HEK293 (cell line): ENCODE measurements at regions not wholly inside any gene's neighbourhood (a gene's known extent, or its start where the extent isn't known, plus 50 kb on each side); places are given as distances from the start of the nearest gene placed in this dataset.

Source experiments
- CTCF ChIA-PET: fragments of 350-600 bp; formaldehyde crosslinking; extraction: SDS; loops from one replicate; lab custom pipeline; 2021; ENCODE audit warnings: antibody characterized with exemption; lab: Yijun Ruan, JAX
- POLR2A ChIA-PET: fragments of 300-600 bp; formaldehyde crosslinking; extraction: SDS; loops from one replicate; lab custom pipeline; 2020; ENCODE audit warnings: antibody characterized with exemption, inconsistent platforms; lab: Yijun Ruan, JAX
- H3K27ac ChIP-seq: fragments of 200-500 bp; sonication (Bioruptor generic); 2 replicates; pipeline ENCODE4 v1.5.1; 2014; ENCODE audit warnings: low read depth, low read length, control low read depth, inconsistent platforms; ENCODE audit errors: extremely low read depth
- H3K36me3 ChIP-seq, 2 experiments: fragments of 200-500 bp in 1 of 2; sonication (Bioruptor generic) in 1 of 2; 1 replicate in 1 of 2; 2 replicates in 1 of 2; pipeline ENCODE4 v1.5.1; 2014 to 2017; ENCODE audit warnings: inconsistent platforms in 2 of 2, low read length in 2 of 2; ENCODE audit not compliant: control insufficient read depth in 2 of 2, insufficient read depth in 1 of 2
- H3K4me1 ChIP-seq: fragments of 200-500 bp; sonication (Bioruptor generic); 2 replicates; pipeline ENCODE4 v1.5.1; 2014; ENCODE audit warnings: mild to moderate bottlenecking, low read length, inconsistent platforms; ENCODE audit not compliant: control insufficient read depth, insufficient read depth
- H3K4me3 ChIP-seq: 2 replicates; pipeline ENCODE4 v1.5.1; 2011; ENCODE audit warnings: low read depth, mild to moderate bottlenecking, control low read depth, low read length, moderate library complexity
- H3K9me3 ChIP-seq: fragments of 200-500 bp; sonication (Bioruptor generic); 2 replicates; pipeline ENCODE4 v1.5.1; 2014; ENCODE audit warnings: low read depth, low read length, inconsistent platforms; ENCODE audit not compliant: control insufficient read depth, insufficient read depth
- OSR2 ChIP-seq: fragments of 450-650 bp; formaldehyde crosslinking; IDR thresholded peaks from 2 replicates; pipeline ENCODE4 v1.5.1; 2016; ENCODE audit warnings: missing biosample characterization, missing genetic modification characterization
- SP7 ChIP-seq: fragments of 450-650 bp; formaldehyde crosslinking; IDR thresholded peaks from 2 replicates; pipeline ENCODE4 v1.5.1; 2016; ENCODE audit warnings: missing biosample characterization, missing genetic modification characterization
- TCF7L2 ChIP-seq: IDR thresholded peaks from 2 replicates; pipeline ENCODE4 v1.6.1; 2011; ENCODE audit warnings: low read depth, mild to moderate bottlenecking, inconsistent platforms, low read length, moderate library complexity, borderline replicate concordance
- ZFP69B ChIP-seq: fragments of 450-650 bp; formaldehyde crosslinking; IDR thresholded peaks from 2 replicates; pipeline ENCODE4 v1.5.1; 2016; ENCODE audit warnings: missing biosample characterization, missing genetic modification characterization
- ZNF10 ChIP-seq: fragments of 450-650 bp; formaldehyde crosslinking; IDR thresholded peaks from 2 replicates; pipeline ENCODE4 v1.5.1; 2017; ENCODE audit warnings: missing biosample characterization, missing genetic modification characterization
- ZNF155 ChIP-seq: fragments of 450-650 bp; formaldehyde crosslinking; IDR thresholded peaks from 2 replicates; pipeline ENCODE4 v1.5.1; 2016; ENCODE audit warnings: missing biosample characterization, missing genetic modification characterization
- ZNF175 ChIP-seq: fragments of 450-650 bp; formaldehyde crosslinking; IDR thresholded peaks from 2 replicates; pipeline ENCODE4 v1.5.1; 2016; ENCODE audit warnings: missing biosample characterization, missing genetic modification characterization
- ZNF223 ChIP-seq: fragments of 450-650 bp; formaldehyde crosslinking; IDR thresholded peaks from 2 replicates; pipeline ENCODE4 v1.5.1; 2016; ENCODE audit warnings: missing biosample characterization, missing genetic modification characterization
- ZNF248 ChIP-seq: fragments of 450-650 bp; formaldehyde crosslinking; IDR thresholded peaks from 2 replicates; pipeline ENCODE4 v1.5.1; 2017; ENCODE audit warnings: missing biosample characterization, missing genetic modification characterization
- ZNF335 ChIP-seq: fragments of 450-650 bp; formaldehyde crosslinking; conservative IDR thresholded peaks from 2 replicates; pipeline ENCODE4 v1.5.1; 2016; ENCODE audit warnings: missing biosample characterization, missing genetic modification characterization
- ZNF362 ChIP-seq: fragments of 450-650 bp; formaldehyde crosslinking; IDR thresholded peaks from 2 replicates; pipeline ENCODE4 v1.5.1; 2016; ENCODE audit warnings: missing biosample characterization, missing genetic modification characterization
- ZNF394 ChIP-seq: fragments of 450-650 bp; formaldehyde crosslinking; IDR thresholded peaks from 2 replicates; pipeline ENCODE4 v1.5.1; 2016; ENCODE audit warnings: missing biosample characterization, missing genetic modification characterization, mild to moderate bottlenecking, moderate library complexity, borderline replicate concordance
- ZNF398 ChIP-seq: fragments of 450-650 bp; formaldehyde crosslinking; IDR thresholded peaks from 2 replicates; pipeline ENCODE4 v1.5.1; 2017; ENCODE audit warnings: missing biosample characterization, missing genetic modification characterization
- ZNF404 ChIP-seq: fragments of 450-650 bp; formaldehyde crosslinking; IDR thresholded peaks from 2 replicates; pipeline ENCODE4 v1.5.1; 2017; ENCODE audit warnings: missing biosample characterization, missing genetic modification characterization
- ZNF449 ChIP-seq: fragments of 450-650 bp; formaldehyde crosslinking; IDR thresholded peaks from 2 replicates; pipeline ENCODE4 v1.5.1; 2017; ENCODE audit warnings: missing biosample characterization, mild to moderate bottlenecking, missing genetic modification characterization, moderate library complexity
- ZNF561 ChIP-seq: fragments of 450-650 bp; IDR thresholded peaks from 2 replicates; pipeline ENCODE4 v1.5.1; 2018; ENCODE audit warnings: missing biosample characterization, missing genetic modification characterization, borderline replicate concordance
- ZNF596 ChIP-seq: fragments of 450-650 bp; IDR thresholded peaks from 2 replicates; pipeline ENCODE4 v1.5.0; 2018; ENCODE audit warnings: missing biosample characterization, mild to moderate bottlenecking, missing genetic modification characterization, moderate library complexity
- ZNF600 ChIP-seq: fragments of 450-650 bp; formaldehyde crosslinking; IDR thresholded peaks from 2 replicates; pipeline ENCODE4 v1.5.1; 2016; ENCODE audit warnings: missing biosample characterization, missing genetic modification characterization
- ZNF624 ChIP-seq: fragments of 450-650 bp; formaldehyde crosslinking; IDR thresholded peaks from 2 replicates; pipeline ENCODE4 v1.5.1; 2017; ENCODE audit warnings: missing biosample characterization, missing genetic modification characterization
- ZNF660 ChIP-seq: fragments of 450-650 bp; IDR thresholded peaks from 2 replicates; pipeline ENCODE4 v1.5.1; 2018; ENCODE audit warnings: missing biosample characterization, mild to moderate bottlenecking, missing genetic modification characterization
- ZNF664 ChIP-seq: fragments of 450-650 bp; formaldehyde crosslinking; IDR thresholded peaks from 2 replicates; pipeline ENCODE4 v1.5.1; 2016; ENCODE audit warnings: missing biosample characterization, missing genetic modification characterization
- ZNF692 ChIP-seq: fragments of 450-650 bp; formaldehyde crosslinking; IDR thresholded peaks from 2 replicates; pipeline ENCODE4 v1.5.1; 2016; ENCODE audit warnings: missing biosample characterization, missing genetic modification characterization
- ZNF830 ChIP-seq: fragments of 450-650 bp; IDR thresholded peaks from 2 replicates; pipeline ENCODE4 v1.5.0; 2018; ENCODE audit warnings: missing biosample characterization, missing genetic modification characterization, low read depth, mild to moderate bottlenecking, moderate library complexity
- TF ChIP-seq, protein P1 (sequence below): fragments of 450-650 bp; formaldehyde crosslinking; IDR thresholded peaks from 2 replicates; pipeline ENCODE4 v1.5.1; 2016; ENCODE audit warnings: missing biosample characterization, missing genetic modification characterization, borderline replicate concordance
- TF ChIP-seq, protein P2 (sequence below): fragments of 450-650 bp; IDR thresholded peaks from 2 replicates; pipeline ENCODE4 v1.5.1; 2018; ENCODE audit warnings: missing biosample characterization, mild to moderate bottlenecking, missing genetic modification characterization
- TF ChIP-seq, protein P3 (sequence below): fragments of 450-650 bp; formaldehyde crosslinking; IDR thresholded peaks from 2 replicates; pipeline ENCODE4 v1.5.1; 2016; ENCODE audit warnings: missing biosample characterization, missing genetic modification characterization

DNA sequence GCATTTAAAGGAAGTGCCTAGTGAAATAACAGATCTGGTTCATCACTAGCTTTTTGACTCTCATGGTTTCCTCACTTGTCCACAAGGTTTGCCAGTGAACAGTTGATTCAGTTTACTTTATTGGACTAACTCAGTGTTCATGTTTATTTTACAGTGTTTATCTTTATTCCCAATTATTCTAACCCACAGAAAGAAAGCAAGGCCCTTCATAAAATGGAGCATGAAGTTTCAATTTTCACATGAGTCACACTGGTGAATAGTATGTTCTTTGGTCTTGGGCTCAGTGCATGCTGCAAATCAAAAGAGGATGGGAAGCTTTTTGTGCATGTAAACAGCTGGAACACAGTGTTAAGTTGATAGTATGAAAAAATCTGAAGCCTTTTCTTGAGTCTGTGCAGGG lies 217.6 kb upstream of the HDDC2 start:
- POLR2A ChIA-PET, result no interaction called here
- Histone ChIP-seq H3K36me3 (no peaks in the 10 kb centered on the region), H3K27ac (no peak overlapping the region), H3K9me3 (peaks cover 2% of the 10 kb centered on the region), H3K4me3 (no peak overlapping the region), H3K4me1 (peaks cover 14% of the 10 kb centered on the region)
- CTCF ChIA-PET, result interaction anchor here (0.6 kb wide), 1 partner anchor 196 kb away, joined by 3 read pairs; no protein-coding TSS in a partner anchor
- TF ChIP-seq TCF7L2, result no peak
- no peak for TF ChIP-seq ZNF362 (tag by site-specific recombination)
- TF ChIP-seq ZNF561 (tag by site-specific recombination), result no peak
- TF ChIP-seq, protein P1, sequence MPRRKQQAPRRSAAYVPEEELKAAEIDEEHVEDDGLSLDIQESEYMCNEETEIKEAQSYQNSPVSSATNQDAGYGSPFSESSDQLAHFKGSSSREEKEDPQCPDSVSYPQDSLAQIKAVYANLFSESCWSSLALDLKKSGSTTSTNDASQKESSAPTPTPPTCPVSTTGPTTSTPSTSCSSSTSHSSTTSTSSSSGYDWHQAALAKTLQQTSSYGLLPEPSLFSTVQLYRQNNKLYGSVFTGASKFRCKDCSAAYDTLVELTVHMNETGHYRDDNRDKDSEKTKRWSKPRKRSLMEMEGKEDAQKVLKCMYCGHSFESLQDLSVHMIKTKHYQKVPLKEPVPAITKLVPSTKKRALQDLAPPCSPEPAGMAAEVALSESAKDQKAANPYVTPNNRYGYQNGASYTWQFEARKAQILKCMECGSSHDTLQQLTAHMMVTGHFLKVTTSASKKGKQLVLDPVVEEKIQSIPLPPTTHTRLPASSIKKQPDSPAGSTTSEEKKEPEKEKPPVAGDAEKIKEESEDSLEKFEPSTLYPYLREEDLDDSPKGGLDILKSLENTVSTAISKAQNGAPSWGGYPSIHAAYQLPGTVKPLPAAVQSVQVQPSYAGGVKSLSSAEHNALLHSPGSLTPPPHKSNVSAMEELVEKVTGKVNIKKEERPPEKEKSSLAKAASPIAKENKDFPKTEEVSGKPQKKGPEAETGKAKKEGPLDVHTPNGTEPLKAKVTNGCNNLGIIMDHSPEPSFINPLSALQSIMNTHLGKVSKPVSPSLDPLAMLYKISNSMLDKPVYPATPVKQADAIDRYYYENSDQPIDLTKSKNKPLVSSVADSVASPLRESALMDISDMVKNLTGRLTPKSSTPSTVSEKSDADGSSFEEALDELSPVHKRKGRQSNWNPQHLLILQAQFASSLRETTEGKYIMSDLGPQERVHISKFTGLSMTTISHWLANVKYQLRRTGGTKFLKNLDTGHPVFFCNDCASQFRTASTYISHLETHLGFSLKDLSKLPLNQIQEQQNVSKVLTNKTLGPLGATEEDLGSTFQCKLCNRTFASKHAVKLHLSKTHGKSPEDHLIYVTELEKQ (tag by site-specific recombination), result 0 out of 2 replicates have a peak, but pooled peaks have one; percentile 25
- TF ChIP-seq, protein P2, sequence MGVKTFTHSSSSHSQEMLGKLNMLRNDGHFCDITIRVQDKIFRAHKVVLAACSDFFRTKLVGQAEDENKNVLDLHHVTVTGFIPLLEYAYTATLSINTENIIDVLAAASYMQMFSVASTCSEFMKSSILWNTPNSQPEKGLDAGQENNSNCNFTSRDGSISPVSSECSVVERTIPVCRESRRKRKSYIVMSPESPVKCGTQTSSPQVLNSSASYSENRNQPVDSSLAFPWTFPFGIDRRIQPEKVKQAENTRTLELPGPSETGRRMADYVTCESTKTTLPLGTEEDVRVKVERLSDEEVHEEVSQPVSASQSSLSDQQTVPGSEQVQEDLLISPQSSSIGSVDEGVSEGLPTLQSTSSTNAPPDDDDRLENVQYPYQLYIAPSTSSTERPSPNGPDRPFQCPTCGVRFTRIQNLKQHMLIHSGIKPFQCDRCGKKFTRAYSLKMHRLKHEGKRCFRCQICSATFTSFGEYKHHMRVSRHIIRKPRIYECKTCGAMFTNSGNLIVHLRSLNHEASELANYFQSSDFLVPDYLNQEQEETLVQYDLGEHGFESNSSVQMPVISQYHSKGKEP (tag by site-specific recombination), result no peak
- no peak for TF ChIP-seq ZNF830
- TF ChIP-seq, protein P3, sequence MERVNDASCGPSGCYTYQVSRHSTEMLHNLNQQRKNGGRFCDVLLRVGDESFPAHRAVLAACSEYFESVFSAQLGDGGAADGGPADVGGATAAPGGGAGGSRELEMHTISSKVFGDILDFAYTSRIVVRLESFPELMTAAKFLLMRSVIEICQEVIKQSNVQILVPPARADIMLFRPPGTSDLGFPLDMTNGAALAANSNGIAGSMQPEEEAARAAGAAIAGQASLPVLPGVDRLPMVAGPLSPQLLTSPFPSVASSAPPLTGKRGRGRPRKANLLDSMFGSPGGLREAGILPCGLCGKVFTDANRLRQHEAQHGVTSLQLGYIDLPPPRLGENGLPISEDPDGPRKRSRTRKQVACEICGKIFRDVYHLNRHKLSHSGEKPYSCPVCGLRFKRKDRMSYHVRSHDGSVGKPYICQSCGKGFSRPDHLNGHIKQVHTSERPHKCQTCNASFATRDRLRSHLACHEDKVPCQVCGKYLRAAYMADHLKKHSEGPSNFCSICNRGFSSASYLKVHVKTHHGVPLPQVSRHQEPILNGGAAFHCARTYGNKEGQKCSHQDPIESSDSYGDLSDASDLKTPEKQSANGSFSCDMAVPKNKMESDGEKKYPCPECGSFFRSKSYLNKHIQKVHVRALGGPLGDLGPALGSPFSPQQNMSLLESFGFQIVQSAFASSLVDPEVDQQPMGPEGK (tag by site-specific recombination), result no peak
- no peak for TF ChIP-seq ZNF223
- no peak for TF ChIP-seq ZNF394
- no peak for TF ChIP-seq ZNF10 (tag by site-specific recombination)
- TF ChIP-seq ZNF155 (tag by site-specific recombination), result no peak
- TF ChIP-seq ZNF175 (tag by site-specific recombination), result no peak
- no peak for TF ChIP-seq OSR2 (tag by site-specific recombination)
- TF ChIP-seq ZNF664 (tag by site-specific recombination), result no peak
- peak; percentile 14; the same call in 1 of the 2 replicates for TF ChIP-seq ZNF692
- TF ChIP-seq ZNF248 (tag by site-specific recombination), result no peak
- TF ChIP-seq ZNF596 (tag by site-specific recombination), result no peak
- no peak for TF ChIP-seq ZNF335 (tag by site-specific recombination)
- TF ChIP-seq ZNF449 (tag by site-specific recombination), result peak; percentile 28; the same call in 1 of the 2 replicates
- 0 out of 2 replicates have a peak, but pooled peaks have one; percentile 17 for TF ChIP-seq ZNF398 (tag by site-specific recombination)
- TF ChIP-seq SP7 (tag by site-specific recombination), result 0 out of 2 replicates have a peak, but pooled peaks have one; percentile 22
- TF ChIP-seq ZNF660, result no peak
- TF ChIP-seq ZFP69B (tag by site-specific recombination), result no peak
- no peak for TF ChIP-seq ZNF404 (tag by site-specific recombination)
- no peak for TF ChIP-seq ZNF624 (tag by site-specific recombination)
- no peak for TF ChIP-seq ZNF600
